KMS-11 (cell line): ENCODE measurements at regions not wholly inside any gene's neighbourhood (a gene's known extent, or its start where the extent isn't known, plus 50 kb on each side); places are given as distances from the start of the nearest gene placed in this dataset.

Experiments used
- H2AFZ ChIP-seq: fragments of 200-600 bp; sonication (generic); 2 replicates; pipeline ENCODE4 v1.6.1; 2016; ENCODE audit warnings: antibody characterized with exemption, mixed run types, low read depth
- H3K27ac ChIP-seq: fragments of 200-600 bp; sonication (generic); 2 replicates; pipeline ENCODE4 v1.6.1; 2016; ENCODE audit warnings: mild to moderate bottlenecking, mixed run types
- H3K27me3 ChIP-seq: fragments of 200-600 bp; sonication (generic); 2 replicates; pipeline ENCODE4 v1.6.1; 2017; ENCODE audit warnings: mild to moderate bottlenecking, low read depth, mixed run types, moderate library complexity; ENCODE audit not compliant: insufficient read depth
- H3K36me3 ChIP-seq: fragments of 200-600 bp; sonication (generic); 2 replicates; pipeline ENCODE4 v1.6.1; 2017; ENCODE audit warnings: mild to moderate bottlenecking, mixed run types; ENCODE audit not compliant: insufficient read depth
- H3K4me1 ChIP-seq: fragments of 200-600 bp; sonication (generic); 2 replicates; pipeline ENCODE4 v1.6.1; 2016; ENCODE audit warnings: mild to moderate bottlenecking, low read depth, mixed run types; ENCODE audit not compliant: poor library complexity, severe bottlenecking
- H3K4me2 ChIP-seq: fragments of 200-600 bp; sonication (generic); 2 replicates; pipeline ENCODE4 v1.7.0; 2016; ENCODE audit warnings: mild to moderate bottlenecking, mixed run types
- H3K4me3 ChIP-seq: fragments of 200-600 bp; sonication (generic); IDR thresholded peaks from 2 replicates; pipeline ENCODE4 v1.6.1; 2017; ENCODE audit warnings: low read depth, low read length, mixed read lengths; ENCODE audit not compliant: insufficient read depth
- H3K79me2 ChIP-seq: fragments of 200-600 bp; sonication (generic); 2 replicates; pipeline ENCODE4 v1.6.1; 2016; ENCODE audit warnings: low read depth, mixed run types; ENCODE audit not compliant: insufficient read depth
- H3K9ac ChIP-seq: fragments of 200-600 bp; sonication (generic); 2 replicates; pipeline ENCODE4 v1.6.1; 2016; ENCODE audit warnings: mild to moderate bottlenecking, mixed run types
- H4K20me1 ChIP-seq: fragments of 200-600 bp; sonication (generic); 2 replicates; pipeline ENCODE4 v1.6.1; 2016; ENCODE audit warnings: mild to moderate bottlenecking, mixed run types; ENCODE audit not compliant: insufficient read depth
- CTCF ChIP-seq: fragments of 200-600 bp; sonication (generic); conservative IDR thresholded peaks from 2 replicates; pipeline ENCODE4 v1.6.1; 2017; ENCODE audit warnings: low read depth, mild to moderate bottlenecking, antibody characterized with exemption, low read length, moderate library complexity, mixed read lengths

DNA sequence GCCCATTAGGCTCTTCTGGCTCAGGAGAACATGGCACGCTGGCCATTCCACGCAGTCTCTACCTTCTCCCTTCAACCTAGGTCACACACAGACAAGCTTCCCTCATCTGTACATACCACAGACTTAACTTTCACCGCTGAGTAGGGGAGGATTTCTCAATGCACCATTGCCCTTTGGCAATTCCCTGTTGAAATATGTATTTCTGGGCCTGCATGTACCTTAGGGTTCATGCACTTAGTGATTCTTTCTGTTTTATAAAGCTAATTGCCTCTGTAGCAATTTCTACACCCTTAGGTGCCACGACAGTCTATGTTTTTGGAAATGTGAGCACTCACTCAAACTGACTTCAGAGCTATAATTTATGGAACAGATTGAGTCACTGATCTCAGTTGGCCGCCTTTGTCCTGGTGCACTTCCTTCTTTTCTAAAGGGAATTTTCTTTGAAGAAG lies 253.8 kb upstream of the PRDM1 start:
- Histone ChIP-seq H3K27ac (no peak overlapping the region), H3K79me2 (no peaks in the 10 kb centered on the region)

GRCh38 chr6:105831311-105832097 lies 254.6 kb upstream of the PRDM1 start:
- Histone ChIP-seq H3K9ac (no peak overlapping the region), H4K20me1 (no peaks in the 10 kb centered on the region), H3K27ac (no peak overlapping the region), H2AFZ (no peak overlapping the region), H3K4me3 (no peak overlapping the region), H3K79me2 (no peaks in the 10 kb centered on the region), H3K4me1 (no peaks in the 10 kb centered on the region), H3K4me2 (no peak overlapping the region), H3K36me3 (no peaks in the 10 kb centered on the region), H3K27me3 (no peaks in the 10 kb centered on the region)
- TF ChIP-seq CTCF, result no peak

More for the DNA sequence above, 253.8 kb upstream of the PRDM1 start:
- no peaks in the 10 kb centered on the region for H3K27me3 ChIP-seq
- no peaks in the 10 kb centered on the region for H3K36me3 ChIP-seq
- H3K4me3 ChIP-seq, result no peak overlapping the region
- H3K4me2 ChIP-seq, result no peak overlapping the region
- TF ChIP-seq CTCF, result no peak
- no peaks in the 10 kb centered on the region for H3K4me1 ChIP-seq
- no peaks in the 10 kb centered on the region for H4K20me1 ChIP-seq
- no peak overlapping the region for H3K9ac ChIP-seq
- no peak overlapping the region for H2AFZ ChIP-seq

DNA sequence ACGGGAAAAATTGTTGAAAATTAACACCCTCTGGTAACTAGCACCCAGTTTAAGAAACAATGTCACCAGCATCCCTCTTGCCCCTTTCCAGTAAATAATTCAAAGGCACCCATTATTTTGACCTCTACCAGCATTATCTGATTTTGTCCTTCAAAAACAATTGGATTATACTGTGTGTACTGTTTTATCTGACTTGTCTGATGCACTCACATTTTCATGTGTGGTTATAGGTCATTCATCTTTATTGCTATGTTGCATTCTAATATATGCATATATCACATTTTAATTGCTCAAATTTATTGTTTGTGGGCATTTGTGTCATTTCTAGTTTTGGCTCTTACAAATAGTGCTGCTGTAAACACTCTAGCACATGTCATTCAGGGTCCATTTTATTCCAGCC lies 260.9 kb upstream of the PRDM1 start:
- H3K27ac ChIP-seq, result no peak overlapping the region
- no peak overlapping the region for H3K9ac ChIP-seq
- no peaks in the 10 kb centered on the region for H3K79me2 ChIP-seq
- TF ChIP-seq CTCF, result no peak
- no peak overlapping the region for H3K4me3 ChIP-seq
- no peak overlapping the region for H2AFZ ChIP-seq
- H3K4me2 ChIP-seq, result no peak overlapping the region
- no peaks in the 10 kb centered on the region for H3K4me1 ChIP-seq
- H3K27me3 ChIP-seq, result no peaks in the 10 kb centered on the region
- H4K20me1 ChIP-seq, result no peaks in the 10 kb centered on the region
- no peaks in the 10 kb centered on the region for H3K36me3 ChIP-seq

GRCh38 chr6:105824732-105825131 lies 261.4 kb upstream of the PRDM1 start:
- H3K4me1 ChIP-seq, result no peaks in the 10 kb centered on the region
- TF ChIP-seq CTCF, result no peak
- no peaks in the 10 kb centered on the region for H4K20me1 ChIP-seq
- H3K27ac ChIP-seq, result no peak overlapping the region
- H3K4me2 ChIP-seq, result no peak overlapping the region
- no peaks in the 10 kb centered on the region for H3K27me3 ChIP-seq
- H3K36me3 ChIP-seq, result no peaks in the 10 kb centered on the region
- no peak overlapping the region for H2AFZ ChIP-seq
- no peak overlapping the region for H3K9ac ChIP-seq
- no peak overlapping the region for H3K4me3 ChIP-seq
- no peaks in the 10 kb centered on the region for H3K79me2 ChIP-seq
